AG09319 (cell line): ENCODE measurements at regions not wholly inside any gene's neighbourhood (a gene's known extent, or its start where the extent isn't known, plus 50 kb on each side); places are given as distances from the start of the nearest gene placed in this dataset.

Experiments used
- DNase-seq: peaks from one replicate; pipeline ENCODE4 v3.0.0-alpha.2; 2010; ENCODE audit warnings: low read depth; ENCODE audit errors: extremely low read depth
- CTCF ChIP-seq: IDR thresholded peaks from 2 replicates; pipeline ENCODE4 v1.5.1; 2011; ENCODE audit warnings: low read depth, mild to moderate bottlenecking, inconsistent platforms, low read length, moderate library complexity

- no peak for DNase-seq
- TF ChIP-seq CTCF = no peak
Measured at GRCh38 chr2:187075671-187076070, 226.7 kb upstream of the ZSWIM2 start.

- DNase-seq = no peak
- TF ChIP-seq CTCF = no peak
Measured at GRCh38 chr2:187075199-187075635, 226.2 kb upstream of the ZSWIM2 start.

GRCh38 chr2:187058198-187058597 lies 209.2 kb upstream of the ZSWIM2 start:
- DNase-seq = no peak
- TF ChIP-seq CTCF = no peak

- TF ChIP-seq CTCF = no peak
Measured at GRCh38 chr2:187057466-187057865, 208.5 kb upstream of the ZSWIM2 start.

GRCh38 chr2:187056416-187057334 lies 207.7 kb upstream of the ZSWIM2 start:
- DNase-seq = no peak
- TF ChIP-seq CTCF = no peak

More at GRCh38 chr2:187057466-187057865, 208.5 kb upstream of the ZSWIM2 start:
- no peak for DNase-seq

GRCh38 chr2:187055463-187055862 lies 206.5 kb upstream of the ZSWIM2 start:
- no peak for TF ChIP-seq CTCF
- DNase-seq = no peak

- no peak for DNase-seq
- TF ChIP-seq CTCF = no peak
Measured at GRCh38 chr2:187054501-187055319, 205.7 kb upstream of the ZSWIM2 start.
